Left ventricle myocardium superior (tissue), 1 donor: ENCODE measurements at regions not wholly inside any gene's neighbourhood (a gene's known extent, or its start where the extent isn't known, plus 50 kb on each side); places are given as distances from the start of the nearest gene placed in this dataset.

Experiments used
- ATAC-seq: fragments of 200-7000 bp; cut with Tn5 transposase; one replicate; pipeline ENCODE4 v1.9.1; 2020; ENCODE audit warnings: mild to moderate bottlenecking, moderate library complexity
- DNase-seq: peaks from one replicate; pipeline ENCODE4 v3.0.0-alpha.2; 2020
- intact Hi-C: fragments of 100-400 bp; cut with micrococcal nuclease; formaldehyde crosslinking; loops from one replicate; pipeline ENCODE4 v1.11.0; 2022
- donor health status: DM: no; HTN: yes; CAD: no; lungs with severe emphysema.

DNA sequence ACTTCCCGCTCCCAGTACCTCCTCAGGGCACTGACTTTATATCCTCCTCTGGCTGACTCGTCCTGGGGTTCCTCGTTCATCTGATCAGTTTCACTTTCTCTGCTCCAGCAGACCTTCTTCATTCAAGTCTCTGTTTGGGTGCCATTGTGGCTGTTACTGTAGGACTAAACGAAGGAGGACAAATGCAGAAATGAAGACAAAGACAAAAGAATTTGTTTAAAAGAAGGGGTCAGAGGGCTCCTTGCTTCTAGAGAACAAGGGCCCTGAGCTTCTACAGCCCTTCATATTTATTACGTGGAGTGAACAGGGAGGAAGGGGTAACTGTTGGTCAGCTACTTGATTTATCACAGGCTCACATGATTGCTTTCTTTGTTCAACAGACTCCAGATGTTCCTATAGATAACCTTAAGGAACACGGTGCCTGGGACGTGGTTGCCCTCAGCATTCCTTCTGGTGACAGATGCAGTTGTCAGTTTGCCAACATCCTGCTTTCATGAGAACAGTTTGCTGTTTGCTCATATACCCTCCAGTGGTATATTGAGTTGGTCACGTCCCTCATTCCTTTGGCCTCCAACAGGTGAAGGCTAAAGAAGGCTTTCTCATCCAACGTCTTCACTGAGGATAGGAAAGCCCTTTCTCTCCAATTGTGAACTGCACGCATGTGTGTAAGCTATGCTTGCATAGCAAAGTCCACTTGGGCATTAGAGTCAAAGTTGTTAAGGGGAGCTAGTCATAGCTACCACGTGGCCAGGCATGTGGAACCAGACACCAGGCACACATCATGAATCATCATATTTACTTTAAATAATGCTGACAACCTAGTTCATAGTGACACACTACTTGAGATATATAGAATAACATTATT is 69.1 kb upstream of the BTN3A2 start:
- no peak for ATAC-seq
- intact Hi-C loops, result no loop called here
- no peak for DNase-seq

GRCh38 chr6:26296556-26296856 is 68.5 kb upstream of the BTN3A2 start:
- DNase-seq (no peak), ATAC-seq (no peak)
- intact Hi-C loops, result no loop called here

DNA sequence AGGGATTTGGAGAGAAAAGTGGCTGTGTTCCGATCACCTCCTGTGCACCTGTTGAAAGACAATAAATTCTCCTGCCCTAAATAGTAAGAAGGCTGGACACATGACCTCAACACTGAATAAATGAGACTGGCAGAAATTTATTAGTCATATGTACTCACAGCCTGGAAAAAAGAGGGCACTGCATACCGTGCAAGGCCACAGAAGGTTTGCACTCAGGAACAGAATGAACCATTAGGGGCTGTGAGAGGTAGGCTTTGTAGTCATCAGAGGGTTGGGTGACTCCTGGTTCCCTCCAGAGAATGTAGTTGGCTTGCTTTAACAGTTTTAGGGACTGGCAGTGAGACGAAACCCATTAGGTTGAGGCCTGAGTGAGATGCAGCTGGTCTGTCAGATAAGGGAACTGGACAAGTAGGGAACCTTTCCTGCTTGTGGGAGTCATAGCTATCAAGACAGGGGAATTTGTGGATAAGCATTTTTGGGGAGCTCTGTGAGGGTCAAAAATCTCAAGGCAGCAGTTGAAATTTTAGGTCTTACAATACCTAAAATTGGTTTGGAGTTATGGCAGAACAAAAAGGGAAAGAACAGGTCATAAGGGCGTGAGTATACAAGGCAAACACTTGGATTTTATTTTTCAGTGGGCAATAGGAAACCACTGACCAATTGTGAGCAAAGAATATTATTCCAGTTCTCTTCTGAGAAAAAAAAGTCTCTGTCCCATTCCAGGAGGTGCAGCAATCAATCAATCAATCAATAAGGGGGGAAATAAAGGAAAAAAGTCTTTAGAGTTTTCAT is 67.9 kb upstream of the BTN3A2 start:
- no peak for ATAC-seq
- intact Hi-C loops, result no loop called here

DNA sequence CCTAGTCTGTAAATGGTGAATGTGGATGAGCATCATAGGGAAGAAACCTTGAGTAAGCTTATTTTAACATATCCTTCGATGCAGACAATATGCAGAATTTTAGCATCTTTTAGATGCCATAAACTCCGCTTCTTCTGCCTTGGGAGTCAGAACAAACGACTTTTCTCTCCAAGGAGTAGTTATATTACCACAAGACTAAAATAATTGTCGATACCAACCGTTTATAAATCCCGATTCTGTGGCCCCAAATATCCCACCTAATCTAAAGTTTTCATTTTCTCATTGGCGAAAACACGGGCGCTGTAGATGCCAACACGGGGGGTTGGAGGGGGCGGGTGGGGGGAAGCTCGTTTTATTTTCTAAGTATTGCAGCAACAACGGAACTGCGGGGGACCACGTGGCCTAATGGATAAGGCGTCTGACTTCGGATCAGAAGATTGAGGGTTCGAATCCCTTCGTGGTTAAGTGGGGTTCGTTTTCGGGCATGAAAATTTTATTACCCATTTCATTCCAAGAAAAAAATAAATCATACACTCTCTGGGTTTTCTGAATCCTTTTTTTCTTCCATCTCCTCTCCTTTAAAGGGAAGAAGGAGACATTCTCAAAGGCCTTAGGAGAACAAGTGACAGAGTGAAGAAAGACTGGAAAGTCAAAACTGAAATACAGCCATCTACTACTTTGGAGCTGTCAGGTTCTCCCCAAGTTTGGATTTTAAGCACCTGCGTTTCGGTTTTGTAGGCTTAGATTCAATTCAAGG is 65.5 kb upstream of the BTN3A2 start:
- intact Hi-C loops, result no loop called here
- no peak for ATAC-seq
- no peak for DNase-seq

More for the DNA sequence above, 67.9 kb upstream of the BTN3A2 start:
- DNase-seq, result no peak

GRCh38 chr6:26300043-26300331 is 65.0 kb upstream of the BTN3A2 start:
- intact Hi-C loops, result no loop called here

DNA sequence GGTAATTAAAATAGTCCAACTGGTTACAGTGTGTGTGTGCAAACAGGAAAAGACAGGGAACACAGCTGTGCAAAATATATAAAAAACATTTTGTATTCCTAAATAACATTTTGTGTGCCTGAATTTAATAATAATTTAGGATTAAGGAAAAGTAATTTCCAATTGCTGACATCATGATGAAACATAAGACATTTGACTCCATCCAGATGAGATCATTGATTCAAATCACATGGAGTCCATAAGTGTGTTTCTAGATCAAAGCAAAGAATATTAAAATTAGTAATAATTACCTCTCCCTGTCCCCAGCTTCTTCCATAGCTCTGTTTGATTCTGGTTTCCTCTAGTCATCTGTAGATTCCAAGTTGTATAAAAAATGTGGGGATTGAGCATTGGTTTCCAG is 64.6 kb upstream of the BTN3A2 start:
- DNase-seq (no peak), ATAC-seq (no peak)
- intact Hi-C loops, result no loop called here

More at GRCh38 chr6:26300043-26300331, 65.0 kb upstream of the BTN3A2 start:
- ATAC-seq (no peak), DNase-seq (no peak)

- intact Hi-C loops, result no loop called here
Measured at GRCh38 chr6:26300828-26301227, 64.2 kb upstream of the BTN3A2 start.

GRCh38 chr6:26301638-26302037 is 63.4 kb upstream of the BTN3A2 start:
- intact Hi-C loops, result no loop called here
- DNase-seq (no peak), ATAC-seq (no peak)

More at GRCh38 chr6:26300828-26301227, 64.2 kb upstream of the BTN3A2 start:
- ATAC-seq (no peak), DNase-seq (no peak)

GRCh38 chr6:26302941-26303559 is 61.9 kb upstream of the BTN3A2 start:
- ATAC-seq (no peak), DNase-seq (no peak)
- intact Hi-C loops, result no loop called here

- ATAC-seq (no peak), DNase-seq (no peak)
- intact Hi-C loops, result no loop called here
Measured at GRCh38 chr6:26304213-26304796, 60.7 kb upstream of the BTN3A2 start.

GRCh38 chr6:26304797-26305640 is 60.0 kb upstream of the BTN3A2 start:
- ATAC-seq, result peak; percentile 68
- intact Hi-C loops, result no loop called here
- peak; percentile 41 for DNase-seq

GRCh38 chr6:26305641-26305969 is 59.4 kb upstream of the BTN3A2 start:
- DNase-seq (no peak), ATAC-seq (no peak)
- intact Hi-C loops, result no loop called here

DNA sequence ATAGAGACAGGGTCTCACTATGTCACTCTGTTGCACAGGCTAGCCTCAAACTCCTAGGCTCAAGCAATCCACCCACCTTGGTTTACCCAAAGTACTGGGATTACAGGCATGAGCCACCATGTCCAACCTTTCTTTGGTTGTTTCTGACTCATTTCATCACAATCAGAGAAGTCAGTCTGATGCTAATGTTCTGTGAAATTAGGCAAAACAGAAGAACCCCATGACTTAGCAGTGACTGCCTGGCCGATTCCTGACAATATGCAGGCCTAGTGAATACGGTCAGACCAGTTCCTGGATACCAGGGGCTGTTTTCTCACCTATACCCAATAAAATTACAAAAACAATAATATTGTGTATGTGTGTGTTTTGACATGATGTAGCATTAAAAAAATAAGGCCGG is 58.8 kb upstream of the BTN3A2 start:
- no peak for DNase-seq
- no peak for ATAC-seq
- intact Hi-C loops, result no loop called here

DNA sequence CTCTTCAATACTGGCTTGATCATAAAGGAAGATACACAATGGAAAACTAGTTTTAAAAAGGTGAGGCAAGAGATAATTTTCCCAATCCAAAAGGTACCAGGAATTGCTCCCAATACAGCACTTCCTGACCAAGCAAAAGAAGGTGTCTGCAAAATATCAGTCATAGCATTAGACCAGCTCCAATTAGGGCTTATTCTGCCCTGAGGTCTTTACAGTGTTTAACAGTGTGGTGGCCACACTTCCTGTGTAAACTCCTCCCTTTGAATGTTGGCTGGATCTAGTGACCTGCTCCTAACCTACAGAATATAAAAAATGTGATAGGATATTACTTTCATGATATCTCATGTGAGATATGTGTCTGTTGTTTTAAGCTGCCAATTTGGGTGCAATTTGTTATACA is 57.1 kb upstream of the BTN3A2 start:
- DNase-seq (no peak), ATAC-seq (no peak)
- intact Hi-C loops, result no loop called here

- intact Hi-C loops, result no loop called here
- DNase-seq, result no peak
- no peak for ATAC-seq
Measured at GRCh38 chr6:26309731-26310142, 55.3 kb upstream of the BTN3A2 start.

GRCh38 chr6:26311012-26311384 is 54.0 kb upstream of the BTN3A2 start:
- intact Hi-C loops, result no loop called here
- ATAC-seq (peak; percentile 11), DNase-seq (no peak)

DNA sequence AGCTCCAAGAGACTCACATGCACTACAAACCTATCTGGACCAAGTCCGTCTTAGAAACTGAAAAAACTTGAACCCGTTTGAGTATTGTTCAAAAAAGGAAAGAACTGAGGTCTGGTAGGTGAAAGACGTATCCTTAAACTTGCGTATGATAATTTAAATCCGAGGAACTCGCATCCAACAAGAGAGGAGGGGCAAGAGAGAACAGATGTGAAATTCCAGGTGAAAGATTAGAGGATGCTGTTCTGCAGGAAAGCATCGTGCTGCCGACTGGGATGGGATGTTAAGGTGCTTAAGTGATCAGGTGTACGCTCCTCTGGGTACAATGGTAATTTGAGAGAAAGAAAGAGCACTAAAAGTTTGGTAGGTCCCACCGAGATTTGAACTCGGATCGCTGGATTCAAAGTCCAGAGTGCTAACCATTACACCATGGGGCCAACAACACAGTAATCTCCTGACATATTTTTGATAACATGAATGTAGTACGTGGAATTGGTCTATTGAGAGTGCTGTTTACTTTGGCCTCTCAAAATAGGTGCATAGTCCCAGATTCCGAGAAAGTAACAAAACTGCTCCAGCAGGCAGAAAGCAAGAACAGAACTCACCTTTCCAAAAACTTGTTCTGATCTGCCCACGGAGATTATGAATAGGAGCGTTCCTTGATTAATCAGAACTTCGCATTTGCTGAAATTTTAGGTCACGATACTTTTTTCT is 53.5 kb upstream of the BTN3A2 start:
- DNase-seq (no peak), ATAC-seq (peak; percentile 81)
- intact Hi-C loops, result no loop called here

DNA sequence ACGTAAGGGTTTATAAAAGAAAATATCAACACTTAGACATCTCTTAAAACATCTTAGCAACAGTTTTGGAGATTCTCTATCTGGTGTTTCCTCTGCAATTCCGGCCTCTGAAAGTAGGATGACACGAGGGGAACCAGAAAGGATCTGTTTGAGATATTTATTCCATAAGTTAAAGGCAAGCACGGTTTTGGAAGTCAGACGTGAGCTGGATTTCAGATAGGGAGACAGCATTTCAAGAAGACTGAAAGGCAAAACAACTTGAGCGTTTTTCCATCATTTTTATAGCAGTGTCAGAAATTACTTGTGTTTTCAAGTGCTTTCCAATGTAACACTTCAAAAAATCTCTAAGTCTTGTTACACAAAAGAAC is 52.9 kb upstream of the BTN3A2 start:
- DNase-seq (no peak), ATAC-seq (no peak)
- intact Hi-C loops, result no loop called here
